Lower leg skin (tissue), 4 donors: ENCODE measurements at regions not wholly inside any gene's neighbourhood (a gene's known extent, or its start where the extent isn't known, plus 50 kb on each side); places are given as distances from the start of the nearest gene placed in this dataset.

ENCODE experiments used
- DNase-seq, 2 donors: peaks; one replicate each; pipeline ENCODE4 v3.0.0-alpha.2; 2019; ENCODE audit warnings: low spot score in 2 of 2
- H3K4me3 ChIP-seq: fragments of 200-600 bp; sonication (generic); 2 replicates; pipeline ENCODE4 v1.5.1; 2017; ENCODE audit warnings: mild to moderate bottlenecking, low read depth; ENCODE audit not compliant: poor library complexity, severe bottlenecking
- POLR2A ChIP-seq, 2 donors: fragments of 450-650 bp; IDR thresholded peaks; one replicate each; pipeline ENCODE4 v1.6.1; 2016 to 2017; ENCODE audit warnings: antibody characterized with exemption in 2 of 2, mild to moderate bottlenecking in 1 of 2, moderate library complexity in 1 of 2
- WGBS, 2 donors: methylation state at CpG; one replicate each; pipeline ENCODE4 v1.1.5; 2018; 5-methylcytosine and 5-hydroxymethylcytosine counted together
- intact Hi-C: fragments of 100-400 bp; cut with DNase I; formaldehyde crosslinking; loops from one replicate; pipeline ENCODE4 v1.15.0; 2023; ENCODE audit warnings: low total_unique reads
- TF ChIP-seq, protein P1 (sequence below), 3 donors: fragments of 450-650 bp; IDR thresholded peaks; one replicate each; pipeline ENCODE4 v1.5.1; 2016; ENCODE audit warnings: antibody characterized with exemption in 3 of 3, mild to moderate bottlenecking in 3 of 3, moderate library complexity in 2 of 3

DNA sequence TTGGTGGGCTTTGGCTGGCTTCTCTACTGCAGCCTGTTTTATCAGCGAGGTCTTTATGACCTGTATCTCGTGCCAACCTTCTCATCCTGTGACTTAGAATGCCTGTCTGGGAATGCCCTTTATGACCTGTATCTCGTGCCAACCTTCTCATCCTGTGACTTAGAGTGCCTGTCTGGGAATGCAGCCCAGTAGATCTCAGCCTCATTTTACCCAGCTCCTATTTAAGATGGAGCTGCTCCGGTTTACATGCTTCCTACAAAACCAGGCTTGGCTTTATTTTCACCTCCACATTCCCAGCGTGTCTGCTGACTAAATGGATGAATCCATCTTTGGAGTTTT, 395.3 kb downstream of the PREX1 start:
- intact Hi-C loops: no loop called here
- H3K4me3 ChIP-seq: no peak overlapping the region
- TF ChIP-seq, protein P1, sequence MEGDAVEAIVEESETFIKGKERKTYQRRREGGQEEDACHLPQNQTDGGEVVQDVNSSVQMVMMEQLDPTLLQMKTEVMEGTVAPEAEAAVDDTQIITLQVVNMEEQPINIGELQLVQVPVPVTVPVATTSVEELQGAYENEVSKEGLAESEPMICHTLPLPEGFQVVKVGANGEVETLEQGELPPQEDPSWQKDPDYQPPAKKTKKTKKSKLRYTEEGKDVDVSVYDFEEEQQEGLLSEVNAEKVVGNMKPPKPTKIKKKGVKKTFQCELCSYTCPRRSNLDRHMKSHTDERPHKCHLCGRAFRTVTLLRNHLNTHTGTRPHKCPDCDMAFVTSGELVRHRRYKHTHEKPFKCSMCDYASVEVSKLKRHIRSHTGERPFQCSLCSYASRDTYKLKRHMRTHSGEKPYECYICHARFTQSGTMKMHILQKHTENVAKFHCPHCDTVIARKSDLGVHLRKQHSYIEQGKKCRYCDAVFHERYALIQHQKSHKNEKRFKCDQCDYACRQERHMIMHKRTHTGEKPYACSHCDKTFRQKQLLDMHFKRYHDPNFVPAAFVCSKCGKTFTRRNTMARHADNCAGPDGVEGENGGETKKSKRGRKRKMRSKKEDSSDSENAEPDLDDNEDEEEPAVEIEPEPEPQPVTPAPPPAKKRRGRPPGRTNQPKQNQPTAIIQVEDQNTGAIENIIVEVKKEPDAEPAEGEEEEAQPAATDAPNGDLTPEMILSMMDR (IDR thresholded peaks at IDR 0.05): no peak
- TF ChIP-seq POLR2A (IDR thresholded peaks at IDR 0.05): no peak
- 74 to 76% methylated on average over 5 of the region's 5 CpGs for WGBS, 2 donors
- no peak for DNase-seq

DNA sequence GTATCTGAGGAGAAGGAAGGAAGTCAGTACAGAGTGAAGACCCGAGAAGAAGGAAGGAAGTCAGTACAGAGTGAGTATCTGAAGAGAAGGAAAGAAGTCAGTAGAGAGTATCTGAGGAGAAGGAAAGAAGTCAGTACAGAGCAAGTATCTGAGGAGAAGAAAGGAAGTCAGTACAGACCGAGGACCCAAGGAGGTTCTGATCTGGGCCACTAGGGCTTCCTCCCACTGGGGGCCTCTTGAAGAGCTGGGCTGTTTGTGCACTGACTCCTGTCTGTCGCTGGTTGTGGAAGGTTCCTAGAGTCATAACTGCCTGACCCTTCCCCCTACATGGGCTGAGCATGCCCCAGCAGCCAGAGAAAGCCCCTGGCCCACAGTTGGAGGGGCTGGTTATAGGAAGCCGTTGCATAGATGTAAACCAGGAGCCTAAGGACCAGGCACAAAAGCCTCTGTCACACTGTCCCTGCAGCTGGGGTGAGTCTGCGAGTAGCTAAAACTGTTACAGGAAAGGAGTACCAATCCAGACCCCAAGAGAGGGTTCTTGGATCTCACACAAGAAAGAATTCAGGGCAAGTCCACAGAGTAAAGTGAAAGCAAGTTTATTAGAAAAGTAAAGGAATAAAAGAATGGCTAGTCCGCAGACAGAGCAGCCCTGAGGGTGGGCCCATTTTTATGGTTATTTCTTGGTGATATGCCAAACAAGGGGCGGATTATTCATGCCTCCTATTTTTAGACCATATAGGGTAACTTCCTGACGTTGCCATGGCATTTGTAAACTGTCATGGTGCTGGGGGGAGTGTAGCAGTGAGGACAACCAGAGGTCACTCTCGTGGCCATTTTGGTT, 395.9 kb downstream of the PREX1 start:
- TF ChIP-seq, protein P1 (IDR thresholded peaks at IDR 0.05): no peak
- TF ChIP-seq POLR2A (IDR thresholded peaks at IDR 0.05): no peak
- DNase-seq: no peak
- H3K4me3 ChIP-seq: no peak overlapping the region
- intact Hi-C loops: no loop called here
- 66 to 67% methylated on average over 9 of the region's 9 CpGs for WGBS, 2 donors

DNA sequence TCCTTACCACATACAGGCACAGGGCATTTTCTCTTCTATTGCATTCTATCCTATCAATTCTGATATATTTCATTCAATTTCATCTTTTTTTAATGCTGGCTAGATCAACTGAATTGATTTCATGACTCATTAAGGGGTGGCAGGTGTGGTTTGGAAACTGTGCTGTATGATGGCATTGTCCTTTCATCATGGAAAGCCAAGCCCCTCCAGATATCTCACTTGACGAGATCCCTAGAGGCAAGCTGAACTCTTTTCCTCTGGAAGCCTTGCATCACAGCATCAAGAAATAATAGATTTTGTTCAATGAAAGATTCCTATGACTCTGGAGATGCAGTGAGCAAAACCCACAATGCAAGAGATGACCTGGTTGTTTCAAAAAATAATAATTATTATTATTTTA, 401.2 kb downstream of the PREX1 start:
- no peak overlapping the region for H3K4me3 ChIP-seq
- TF ChIP-seq POLR2A (IDR thresholded peaks at IDR 0.05): no peak
- TF ChIP-seq, protein P1 (IDR thresholded peaks at IDR 0.05): no peak
- intact Hi-C loops: no loop called here
- WGBS, 2 donors: 46 to 56% methylated on average over 1 of the region's 1 CpG
- DNase-seq: no peak

DNA sequence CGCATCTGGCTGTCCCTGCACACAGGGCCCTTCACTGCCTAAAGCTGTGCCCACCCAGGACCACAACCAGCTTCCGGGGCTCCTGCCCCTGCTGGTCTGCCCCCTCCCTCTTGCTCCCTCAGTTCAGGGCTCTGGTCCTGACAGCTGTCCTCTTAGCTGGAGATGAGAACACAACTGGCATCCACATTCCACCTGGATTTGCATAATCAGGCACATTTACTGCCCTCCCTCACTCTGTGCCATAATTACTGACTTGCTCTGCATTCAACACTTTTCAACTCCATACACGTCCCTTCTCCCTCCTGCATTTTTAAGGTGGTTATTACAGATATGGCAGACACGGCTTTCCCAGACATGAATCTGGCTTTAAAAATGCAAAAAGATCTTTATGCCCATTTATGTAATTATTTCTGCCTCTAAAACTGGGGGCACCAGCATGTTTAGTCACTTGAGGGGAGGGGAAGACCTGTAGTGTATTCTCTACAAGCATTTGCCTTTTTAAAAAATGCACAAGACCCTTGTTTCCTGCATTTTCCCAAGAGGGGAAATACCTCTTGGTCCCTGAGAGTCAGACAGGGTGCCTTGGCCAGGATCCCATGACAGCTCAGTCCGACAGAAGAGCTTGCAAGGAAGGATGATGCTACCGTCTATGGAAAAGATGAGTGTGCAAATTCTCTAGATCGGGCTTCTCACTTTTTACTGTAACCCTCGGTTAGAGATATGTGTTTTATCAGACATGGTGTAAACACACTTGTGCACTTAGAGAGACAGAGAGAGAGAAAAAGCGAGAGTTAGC, 401.8 kb downstream of the PREX1 start:
- no peak for DNase-seq
- 45 to 50% methylated on average over 9 of the region's 9 CpGs for WGBS, 2 donors
- intact Hi-C loops: no loop called here
- H3K4me3 ChIP-seq: no peak overlapping the region
- TF ChIP-seq, protein P1 (IDR thresholded peaks at IDR 0.05): no peak
- TF ChIP-seq POLR2A (IDR thresholded peaks at IDR 0.05): no peak

DNA sequence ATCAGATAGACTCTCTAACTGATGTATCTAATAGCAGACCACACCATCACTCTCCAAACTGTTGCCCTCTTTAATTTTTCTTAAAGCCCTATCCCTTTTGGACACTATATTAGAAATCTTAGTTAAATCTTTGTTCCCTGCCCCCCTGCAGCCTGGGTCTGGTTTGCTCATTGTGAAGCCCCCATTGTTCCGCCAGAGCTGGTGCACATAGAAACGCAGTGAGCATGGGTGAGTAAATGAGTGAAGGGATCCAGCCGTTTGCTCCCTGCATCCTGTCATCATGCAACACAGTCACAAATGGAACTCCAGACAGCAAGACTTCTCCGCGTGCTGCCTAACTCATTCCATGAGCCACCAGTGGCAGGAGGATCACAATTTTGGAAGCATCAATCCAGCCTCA, 402.5 kb downstream of the PREX1 start:
- TF ChIP-seq POLR2A (IDR thresholded peaks at IDR 0.05): no peak
- TF ChIP-seq, protein P1 (IDR thresholded peaks at IDR 0.05): no peak
- WGBS, 2 donors: 57 to 68% methylated on average over 5 of the region's 5 CpGs
- intact Hi-C loops: no loop called here
- no peak overlapping the region for H3K4me3 ChIP-seq
- DNase-seq: no peak
